Hepatocyte (in vitro differentiated cells): ENCODE measurements at regions not wholly inside any gene's neighbourhood (a gene's known extent, or its start where the extent isn't known, plus 50 kb on each side); places are given as distances from the start of the nearest gene placed in this dataset.

Experiments used
- CTCF ChIP-seq: fragments of 200-600 bp; sonication (generic); IDR thresholded peaks from 2 replicates; pipeline ENCODE4 v1.5.1; 2016; ENCODE audit warnings: antibody characterized with exemption, mild to moderate bottlenecking; ENCODE audit not compliant: poor library complexity
- EZH2 ChIP-seq: fragments of 200-600 bp; sonication (generic); IDR thresholded peaks from 2 replicates; pipeline ENCODE4 v1.6.1; 2016; ENCODE audit warnings: antibody characterized with exemption, mild to moderate bottlenecking, borderline replicate concordance

- TF ChIP-seq CTCF (no peak), EZH2 (no peak)
These were observed 238.2 kb upstream of the NOVA1 start for GRCh38 chr14:26835979-26836570.
